ENCODE measurements at regions not wholly inside any gene's neighbourhood (a gene's known extent, or its start where the extent isn't known, plus 50 kb on each side); places are given as distances from the start of the nearest gene placed in this dataset.

DNA sequence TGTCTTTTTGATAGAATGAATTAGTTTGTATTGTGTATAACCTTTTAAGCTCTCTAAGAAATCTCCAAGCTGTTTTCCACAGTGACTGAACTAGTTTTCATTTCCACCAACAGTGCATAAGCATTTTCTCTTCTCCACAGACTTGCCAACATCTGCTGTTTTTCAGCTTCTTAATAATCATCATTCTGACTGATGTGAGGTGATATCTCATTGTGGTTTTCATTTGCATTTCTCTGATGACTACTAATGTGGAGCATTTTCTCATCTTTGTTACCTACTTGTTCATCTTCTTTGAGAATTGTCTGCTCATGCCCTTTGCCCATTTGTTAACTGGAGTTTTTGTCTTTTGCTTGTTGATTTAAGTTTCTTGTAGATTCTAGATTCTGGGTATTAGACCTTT is 777.5 kb downstream of the OTOL1 start:
- no peak for DNase-seq (ENCODE audit: low read depth)
- TF ChIP-seq CTCF (IDR thresholded peaks at IDR 0.05; ENCODE audit: insufficient read depth, low read depth, low read length): no peak
- H3K4me3 ChIP-seq (ENCODE audit: low read depth, low read length): no peak overlapping the region

DNA sequence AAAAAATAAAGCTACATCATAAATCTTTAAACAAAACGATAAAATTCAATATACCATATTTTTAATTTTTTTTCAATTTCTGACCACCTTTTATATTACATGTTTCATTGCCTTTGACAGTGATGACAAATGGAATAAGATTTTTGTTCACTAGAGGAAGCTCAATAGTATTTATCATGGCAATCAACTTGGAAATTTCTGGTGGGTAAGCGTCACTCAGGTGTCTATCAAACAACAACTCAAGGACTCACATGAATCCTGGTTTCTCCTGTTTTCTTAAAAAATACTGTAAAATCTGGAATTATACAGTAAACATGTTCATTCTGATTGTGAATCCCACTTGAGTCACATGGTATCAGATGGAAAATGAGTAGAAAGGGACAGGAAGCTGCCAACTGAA is 782.2 kb downstream of the OTOL1 start:
- no peak for TF ChIP-seq CTCF (IDR thresholded peaks at IDR 0.05; ENCODE audit: insufficient read depth, low read depth, low read length)
- no peak overlapping the region for H3K4me3 ChIP-seq (ENCODE audit: low read depth, low read length)
- DNase-seq (ENCODE audit: low read depth): no peak

DNA sequence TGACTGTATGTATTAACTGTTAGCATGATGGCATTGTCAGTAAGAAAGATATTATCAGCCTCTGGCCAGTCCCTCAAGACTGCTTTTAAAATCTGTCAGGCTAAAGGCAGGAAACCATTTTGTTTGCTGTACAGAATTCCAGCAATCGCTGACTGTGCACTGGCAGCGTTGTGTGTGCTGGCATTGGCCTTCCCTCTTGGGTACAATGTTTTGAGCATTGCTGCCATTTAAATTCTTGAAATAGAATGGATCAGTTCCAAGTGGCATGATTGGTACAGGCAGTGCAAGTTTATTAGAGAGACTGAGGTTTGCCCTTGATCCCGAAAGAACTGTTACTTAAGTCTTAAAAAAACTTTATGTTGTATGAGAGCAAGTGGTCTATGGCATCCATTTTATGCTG is 788.7 kb downstream of the OTOL1 start:
- no peak overlapping the region for H3K4me3 ChIP-seq (ENCODE audit: low read depth, low read length)
- TF ChIP-seq CTCF (IDR thresholded peaks at IDR 0.05; ENCODE audit: insufficient read depth, low read depth, low read length): no peak
- DNase-seq (ENCODE audit: low read depth): no peak

- no peak for TF ChIP-seq CTCF (IDR thresholded peaks at IDR 0.05; ENCODE audit: insufficient read depth, low read depth, low read length)
- no peak for DNase-seq (ENCODE audit: low read depth)
- no peak overlapping the region for H3K4me3 ChIP-seq (ENCODE audit: low read depth, low read length)
Observed at GRCh38 chr3:162287600-162287999, 791.0 kb downstream of the OTOL1 start.

GRCh38 chr3:162292409-162292808 is 795.8 kb downstream of the OTOL1 start:
- peak; percentile 39 for DNase-seq (ENCODE audit: low read depth)
- no peak overlapping the region for H3K4me3 ChIP-seq (ENCODE audit: low read depth, low read length)
- no peak for TF ChIP-seq CTCF (IDR thresholded peaks at IDR 0.05; ENCODE audit: insufficient read depth, low read depth, low read length)

DNA sequence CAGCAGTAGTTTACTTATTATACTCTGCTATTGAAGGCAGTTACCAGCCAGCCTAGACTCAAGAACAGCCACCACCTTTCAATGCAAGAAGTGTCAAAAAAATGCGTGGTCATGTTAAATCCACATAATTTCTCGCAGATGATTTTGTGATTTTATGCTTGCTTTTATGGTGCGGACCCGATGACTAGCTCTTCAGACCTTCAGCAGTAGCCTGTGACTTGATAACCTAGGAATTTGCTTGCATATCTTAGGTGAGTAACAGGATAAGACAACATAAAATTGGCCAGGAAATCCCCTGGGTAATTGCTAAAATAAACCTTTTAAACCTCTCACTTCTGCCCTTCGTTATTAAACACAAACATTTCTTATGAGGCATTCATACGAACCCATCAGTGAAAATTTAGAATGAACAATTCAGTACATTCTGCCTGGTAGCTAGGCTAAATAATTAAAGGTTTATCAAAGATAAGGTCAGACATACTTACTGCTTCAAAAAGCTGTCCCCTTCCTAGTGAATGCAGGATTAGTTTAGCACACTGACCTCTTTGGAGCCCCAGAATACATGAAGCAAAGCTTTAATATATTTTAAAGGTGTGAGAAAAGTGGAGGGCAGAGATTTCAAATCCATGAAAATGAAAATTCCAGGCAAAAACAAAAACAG is 798.8 kb downstream of the OTOL1 start:
- TF ChIP-seq CTCF (IDR thresholded peaks at IDR 0.05; ENCODE audit: insufficient read depth, low read depth, low read length): no peak
- peak; percentile 86 for DNase-seq (ENCODE audit: low read depth)
- H3K4me3 ChIP-seq (ENCODE audit: low read depth, low read length): no peak overlapping the region
